GM18907 (cell line): ENCODE measurements at regions not wholly inside any gene's neighbourhood (a gene's known extent, or its start where the extent isn't known, plus 50 kb on each side); places are given as distances from the start of the nearest gene placed in this dataset.
"Not testable (repeated sequence)": the region's sequence is repeated elsewhere in the genome, so short reads cannot be mapped to it uniquely, and the experiment has no call there.

Experiments
- ATAC-seq: cut with Tn5 transposase; IDR thresholded peaks from one replicate; pipeline ENCODE4 v1.9.1; 2021; ENCODE audit warnings: mild to moderate bottlenecking, moderate library complexity; ENCODE audit not compliant: unreplicated experiment

DNA sequence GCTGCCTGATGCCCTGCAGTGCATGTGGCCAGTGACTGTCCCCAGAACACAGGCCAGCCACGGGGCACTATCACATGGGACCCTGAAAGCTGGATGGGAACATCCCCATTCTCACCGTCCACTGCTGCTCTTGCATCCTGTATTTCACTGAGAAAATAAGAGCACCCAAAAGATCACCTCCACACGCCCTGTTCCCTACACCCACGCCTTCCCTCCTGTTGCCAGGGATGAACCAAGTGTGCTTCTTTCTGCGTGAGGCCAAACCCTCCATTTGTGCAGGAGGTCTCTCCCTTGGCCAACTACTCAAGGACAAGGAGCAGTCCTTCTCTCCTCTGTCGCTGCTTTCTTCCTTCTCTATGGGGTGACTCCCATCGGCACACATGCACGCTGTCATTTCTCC, 118.3 kb downstream of the LRRC37A3 start:
- not testable (repeated sequence) for ATAC-seq

DNA sequence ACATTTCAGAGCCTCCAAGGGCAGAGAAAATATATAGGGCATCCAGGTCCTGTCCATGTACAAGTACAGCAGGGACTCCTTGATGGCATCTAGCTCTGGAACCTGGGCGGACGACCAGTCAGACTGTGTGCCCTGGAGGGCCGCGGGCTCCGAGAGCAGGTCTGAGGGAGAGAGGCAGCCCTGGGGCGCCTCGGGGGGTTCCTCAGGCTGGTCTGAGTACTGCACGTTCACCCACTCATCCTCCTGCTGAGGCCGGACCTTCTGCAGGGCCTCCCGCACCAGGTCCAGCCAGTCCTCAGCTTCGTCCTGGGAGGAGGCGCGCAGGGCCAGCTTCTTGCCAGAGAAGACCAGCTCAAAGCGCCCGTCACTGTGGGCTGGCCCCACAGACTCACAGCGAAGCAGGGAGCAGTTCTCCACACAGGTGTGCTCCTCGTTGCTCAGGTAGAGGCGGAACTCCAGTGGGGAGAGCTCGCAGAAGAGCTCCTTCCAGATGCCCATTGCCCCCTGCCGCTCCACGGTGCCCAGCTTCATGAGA, 118.8 kb downstream of the LRRC37A3 start:
- not testable (repeated sequence) for ATAC-seq

DNA sequence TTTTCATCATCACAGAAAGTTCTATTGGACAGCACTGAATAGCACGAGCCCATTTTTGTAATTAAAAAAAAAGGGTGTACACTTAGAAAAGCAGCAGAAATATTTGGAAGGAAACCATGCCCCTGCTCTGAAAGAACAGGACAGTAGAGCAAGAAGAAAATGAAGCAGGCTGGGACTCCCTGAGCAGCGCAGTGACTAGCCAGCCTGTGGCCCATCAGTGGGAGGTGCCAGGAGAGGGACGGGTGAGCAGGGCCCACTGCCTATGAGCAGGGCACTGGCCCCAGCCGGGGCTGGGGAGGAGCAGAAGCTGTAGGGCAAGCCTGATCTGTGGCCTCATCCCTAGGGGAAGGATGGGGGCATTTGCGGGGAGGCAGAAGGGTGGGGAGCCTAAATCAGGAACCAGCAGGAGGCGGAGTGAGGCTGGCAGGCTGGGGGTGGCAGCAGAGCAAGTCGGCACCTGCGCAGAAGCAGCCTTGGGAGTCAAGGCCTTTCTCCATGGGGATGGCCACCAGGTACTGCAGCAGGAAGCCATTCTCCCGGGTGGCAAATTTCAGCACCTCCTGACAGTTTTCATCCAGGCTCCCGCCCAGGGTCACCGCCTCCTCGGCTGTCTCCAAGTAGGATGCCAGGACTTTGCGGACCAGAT, 119.6 kb downstream of the LRRC37A3 start:
- ATAC-seq = not testable (repeated sequence)

DNA sequence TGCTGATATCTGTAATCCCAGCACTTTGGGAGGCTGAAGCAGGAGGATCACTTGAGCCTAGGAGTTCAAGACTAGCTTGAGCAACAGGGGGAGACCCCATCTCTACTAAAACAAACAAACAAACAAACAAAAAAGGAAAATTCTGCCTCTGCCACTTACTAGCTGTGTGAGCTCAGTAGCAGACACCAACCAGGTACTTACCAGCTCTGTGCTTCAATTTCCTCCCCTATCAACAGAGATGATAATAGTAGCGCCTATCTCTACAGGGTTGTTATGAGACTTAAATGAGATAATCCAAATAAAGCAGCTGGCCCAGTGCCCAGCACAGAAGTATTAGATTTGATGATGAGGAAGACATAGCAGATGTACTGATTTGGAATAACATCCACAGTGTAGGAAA, 120.3 kb downstream of the LRRC37A3 start:
- not testable (repeated sequence) for ATAC-seq

DNA sequence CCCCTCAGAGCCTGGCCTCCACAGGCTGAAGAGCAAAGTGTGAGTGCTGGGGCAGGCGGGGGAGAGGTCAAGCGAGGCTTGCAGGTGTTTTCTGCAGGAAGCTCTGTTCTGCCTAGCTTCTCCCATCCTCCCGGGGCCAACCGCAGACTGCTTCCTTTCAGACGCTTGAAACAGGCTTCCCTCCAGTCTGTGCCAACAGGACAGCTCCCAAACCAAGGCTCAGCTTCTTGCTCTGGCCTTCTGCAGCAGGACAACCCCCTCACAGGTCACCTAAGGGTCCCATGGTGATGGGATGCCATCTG, 120.8 kb downstream of the LRRC37A3 start:
- not testable (repeated sequence) for ATAC-seq

DNA sequence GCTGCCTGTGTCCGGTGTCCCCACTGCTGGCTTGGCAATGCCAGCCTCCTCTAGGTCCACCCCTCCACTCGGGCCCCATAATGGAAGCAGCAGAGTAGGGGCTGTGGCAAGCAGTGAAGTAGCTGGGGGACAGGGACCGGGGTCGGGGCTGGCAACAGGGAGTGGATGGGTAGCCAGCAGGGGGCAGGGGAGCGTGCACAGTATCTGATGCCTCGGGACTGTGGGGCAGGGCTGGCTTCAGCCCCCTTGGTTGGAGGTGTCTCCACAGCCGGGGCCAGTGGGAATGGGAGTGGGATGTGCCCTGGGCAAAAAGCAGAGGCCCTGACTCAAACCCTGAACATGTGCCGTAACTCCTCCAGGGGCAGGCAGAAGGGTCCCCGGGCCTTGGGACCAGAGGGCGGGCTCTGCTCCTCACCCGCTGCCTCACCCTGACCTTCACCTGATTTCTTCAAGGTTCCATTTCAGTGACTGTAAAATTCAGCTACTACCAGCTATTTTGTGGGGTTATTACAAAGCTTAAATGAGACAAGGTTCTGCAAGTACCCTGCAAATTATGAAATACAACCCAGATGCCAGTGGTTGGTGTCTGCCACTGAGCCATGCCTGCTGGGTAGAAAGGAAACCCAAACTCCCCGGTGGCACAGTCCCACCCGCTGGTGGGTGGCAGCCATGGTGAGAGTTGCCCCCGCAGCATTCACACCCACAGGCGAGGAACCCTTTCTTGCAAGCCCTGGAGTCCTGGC, 121.4 kb downstream of the LRRC37A3 start:
- not testable (repeated sequence) for ATAC-seq

DNA sequence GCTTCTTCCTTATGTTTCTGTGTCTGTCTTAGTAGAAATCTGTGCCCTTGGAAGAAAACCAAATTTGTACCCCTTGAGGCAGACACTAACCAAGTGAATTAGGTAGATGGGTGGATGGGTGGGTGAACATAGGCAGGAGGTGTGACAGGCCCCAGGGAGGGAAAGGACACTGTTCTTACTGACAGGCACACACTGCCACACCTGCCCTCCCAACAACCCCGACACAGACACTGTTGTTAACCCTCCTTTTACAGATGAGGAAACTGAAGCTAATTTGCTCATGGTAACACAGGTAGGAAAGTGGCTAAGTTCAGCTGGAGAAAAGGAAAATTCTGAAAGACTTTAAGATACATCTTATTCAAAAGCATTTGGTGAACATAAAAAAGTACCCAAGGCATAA, 123.9 kb downstream of the LRRC37A3 start:
- not testable (repeated sequence) for ATAC-seq

DNA sequence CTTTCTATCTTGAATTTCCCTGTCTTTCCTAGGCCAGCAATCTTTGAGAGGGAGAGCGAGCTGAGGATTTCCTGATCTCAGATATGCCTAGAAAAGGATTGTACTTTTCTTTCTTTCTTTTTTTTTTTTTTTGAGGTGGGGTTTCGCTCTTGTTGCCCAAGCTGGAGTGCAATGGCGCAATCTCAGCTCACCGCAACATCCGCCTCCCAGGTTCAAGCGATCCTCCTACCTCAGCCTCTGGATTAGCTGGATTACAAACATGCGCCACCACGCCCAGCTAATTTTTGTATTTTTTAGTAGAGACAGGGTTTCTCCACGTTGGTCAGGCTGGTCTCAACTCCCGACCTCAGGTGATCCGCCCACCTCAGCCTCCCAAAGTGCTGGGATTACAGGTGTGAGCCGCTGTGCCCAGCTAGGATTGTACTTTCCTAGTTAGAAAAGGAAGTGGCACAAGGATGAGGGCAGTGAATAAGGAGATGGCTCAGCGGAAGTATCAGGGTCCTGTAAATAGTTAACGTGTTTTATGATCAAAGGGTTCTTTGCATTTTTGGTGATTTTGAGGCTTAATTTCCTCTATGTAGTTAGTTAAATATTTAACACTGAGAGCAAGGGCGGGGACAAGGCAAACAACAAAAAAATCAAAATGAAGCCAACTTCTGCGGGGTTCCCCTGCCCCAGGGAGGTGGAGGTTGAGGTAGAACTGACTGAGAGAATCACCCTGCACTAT, 124.6 kb downstream of the LRRC37A3 start:
- ATAC-seq = not testable (repeated sequence)

DNA sequence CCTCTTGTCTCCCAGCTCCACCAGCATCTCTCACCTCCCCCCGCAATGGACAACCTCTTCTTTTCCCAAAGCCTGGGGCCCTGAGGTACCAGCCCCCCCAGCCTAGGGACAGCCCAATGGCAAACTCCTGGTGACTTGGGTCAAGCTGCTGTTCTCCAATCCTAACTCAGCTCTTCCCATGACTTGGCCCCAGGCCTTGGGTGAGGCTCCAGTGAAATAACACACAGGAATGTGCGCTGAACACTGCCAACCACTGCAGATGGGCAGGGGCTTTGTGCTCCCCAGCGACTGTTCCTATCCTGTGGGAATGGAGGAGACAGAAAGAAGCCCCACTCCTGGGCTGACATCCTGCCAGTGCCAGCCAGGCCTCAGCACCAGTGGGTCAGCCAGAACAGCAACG, 125.2 kb downstream of the LRRC37A3 start:
- ATAC-seq = not testable (repeated sequence)

DNA sequence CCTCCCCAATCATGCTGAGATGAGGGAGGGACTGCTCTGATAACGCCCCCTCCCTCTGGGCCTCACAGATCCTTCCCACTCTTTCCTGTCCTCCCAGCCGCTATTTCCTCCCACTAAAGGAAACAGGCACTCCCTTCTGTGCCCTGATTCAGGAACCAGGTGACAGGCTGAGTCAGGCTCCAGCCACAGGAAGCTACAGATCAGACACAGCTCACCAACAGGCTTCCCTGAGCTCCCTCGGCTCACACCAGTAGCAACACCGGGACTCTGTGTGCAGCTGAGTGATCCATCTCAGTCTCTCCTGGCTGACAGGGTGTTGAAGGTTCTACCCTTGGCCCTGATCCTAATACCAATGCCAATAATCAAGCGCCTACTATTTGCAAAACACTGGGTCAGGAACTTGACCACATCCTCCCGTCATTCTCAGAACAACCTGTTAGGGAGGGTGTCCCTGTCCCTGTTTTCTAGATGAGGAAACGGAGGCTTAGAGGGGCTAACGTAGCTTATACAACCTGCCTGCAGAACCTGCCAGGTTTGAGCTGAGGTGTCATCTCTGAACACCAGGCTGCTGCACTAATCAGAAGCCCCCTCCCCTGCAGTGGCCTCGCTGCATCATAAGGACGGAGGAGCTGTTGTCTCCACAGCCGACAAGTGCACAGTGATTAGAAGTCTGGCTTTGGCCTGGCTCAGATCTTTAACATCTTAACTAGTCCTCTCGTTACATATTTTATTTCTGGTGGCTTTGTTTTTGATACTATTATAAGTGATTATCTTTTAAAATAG, 126.3 kb downstream of the LRRC37A3 start:
- not testable (repeated sequence) for ATAC-seq

DNA sequence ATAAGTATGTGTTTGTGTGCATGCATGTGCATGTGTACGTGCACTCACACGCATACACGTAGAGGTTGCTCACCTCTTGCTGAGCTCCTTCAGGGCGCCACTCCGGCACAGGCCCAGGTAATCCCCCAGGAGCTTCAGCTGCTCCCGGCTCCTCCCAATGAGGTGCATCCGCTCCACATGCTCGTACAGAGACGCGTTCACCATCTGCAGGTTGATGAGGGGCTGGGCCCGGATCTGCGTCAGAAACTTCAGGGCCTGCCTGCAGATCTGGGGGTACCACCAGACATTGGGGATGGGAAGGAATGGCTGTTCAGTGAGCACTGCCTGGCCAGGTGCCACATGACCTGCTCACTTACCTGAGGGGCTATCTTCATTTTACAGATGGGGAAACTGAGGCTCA, 127.0 kb downstream of the LRRC37A3 start:
- not testable (repeated sequence) for ATAC-seq

DNA sequence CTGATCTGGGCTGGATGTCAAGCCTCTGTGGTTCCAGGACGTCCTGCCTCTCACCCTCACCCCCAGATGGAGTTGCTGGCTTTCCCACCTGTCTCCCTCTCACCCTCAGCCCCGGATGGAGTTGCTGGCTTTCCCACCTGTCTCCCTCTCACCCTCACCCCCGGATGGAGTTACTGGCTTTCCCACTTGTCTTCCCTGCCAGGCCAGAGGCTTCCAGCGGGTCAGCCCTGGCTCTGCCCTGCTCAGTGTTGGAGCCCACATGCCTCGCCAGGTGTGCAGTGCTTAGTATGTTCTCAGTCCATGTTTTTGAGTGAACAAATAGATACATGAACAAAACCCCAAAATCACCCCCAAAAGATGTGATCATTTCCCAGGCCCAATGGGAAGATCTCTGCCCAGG, 127.6 kb downstream of the LRRC37A3 start:
- ATAC-seq = not testable (repeated sequence)

DNA sequence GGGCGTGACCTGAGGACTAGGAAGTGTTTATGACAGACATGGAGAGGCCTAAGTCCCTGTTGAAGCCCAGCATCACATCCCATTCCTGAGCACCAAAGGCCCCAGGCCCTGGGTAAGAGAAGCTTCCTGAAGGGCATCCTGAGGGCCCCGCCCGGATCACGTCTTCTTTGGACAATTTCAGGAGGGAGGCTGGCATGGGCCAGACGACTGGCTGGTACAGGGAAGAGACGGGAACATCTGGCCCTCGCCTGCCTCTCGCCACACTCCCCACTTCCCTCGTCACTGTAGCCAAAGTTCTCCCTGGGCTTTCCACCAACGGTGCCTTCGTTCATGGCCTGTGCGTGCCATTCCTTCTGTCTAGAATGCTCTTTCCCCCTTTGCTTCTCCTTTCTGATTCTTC, 128.1 kb downstream of the LRRC37A3 start:
- ATAC-seq = not testable (repeated sequence)

DNA sequence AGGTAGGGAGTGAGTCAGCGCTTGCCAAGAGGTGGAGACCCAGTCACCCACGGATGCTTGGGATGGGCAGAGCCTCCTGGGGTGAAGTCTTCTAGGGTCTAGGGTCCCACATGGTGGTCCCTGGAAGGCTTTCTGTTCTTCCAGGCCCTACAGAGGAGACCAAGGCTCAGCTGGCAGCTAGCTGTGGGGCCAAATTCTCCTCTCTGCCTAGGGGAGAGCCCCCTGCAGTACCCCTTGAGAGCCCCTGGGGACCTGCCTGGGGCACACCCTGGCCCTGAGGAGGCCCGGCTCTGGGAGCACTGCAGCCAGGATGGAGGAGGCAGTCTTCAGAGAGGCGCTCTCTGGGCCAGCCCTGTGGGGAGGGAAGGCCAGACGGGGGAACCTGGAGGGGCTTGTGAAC, 128.6 kb upstream of the SMURF2 start:
- ATAC-seq = not testable (repeated sequence)

DNA sequence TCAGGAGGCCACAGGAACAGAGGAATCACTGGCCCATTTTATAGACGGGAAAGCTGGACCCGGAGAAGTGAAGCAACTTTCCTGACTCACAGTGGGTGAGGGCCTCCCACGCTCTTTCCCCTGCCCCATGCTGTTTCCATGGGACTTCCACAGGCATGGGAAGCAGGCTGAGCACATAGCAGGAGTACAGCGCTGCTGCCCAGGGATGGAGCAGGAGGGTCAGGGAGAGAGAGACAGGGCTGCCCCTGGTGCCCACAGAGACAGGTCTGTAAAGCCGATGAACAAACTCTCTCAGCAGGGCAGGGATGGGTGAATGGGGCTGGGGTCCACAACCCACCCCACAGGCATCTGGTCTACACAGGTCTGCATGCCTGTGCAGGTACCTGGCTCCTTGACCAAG, 128.1 kb upstream of the SMURF2 start:
- not testable (repeated sequence) for ATAC-seq

DNA sequence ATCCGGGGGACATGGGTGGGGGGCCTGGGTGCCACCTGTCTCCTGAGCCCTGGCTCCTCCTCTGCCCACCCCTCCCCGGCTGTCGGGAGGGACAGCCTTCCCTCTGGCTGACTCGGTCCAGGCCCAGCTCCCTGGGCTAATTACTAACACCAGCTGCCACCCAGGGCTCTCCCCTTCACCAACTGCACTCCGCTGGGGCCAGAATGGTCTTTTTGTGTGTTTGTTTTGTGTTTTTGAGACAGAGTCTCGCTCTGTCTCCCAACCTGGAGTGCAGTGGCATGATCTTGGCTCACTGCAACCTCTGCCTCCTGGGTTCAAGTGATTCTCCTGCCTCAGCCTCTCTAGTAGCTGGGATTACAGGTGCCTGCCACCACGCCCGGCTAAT, 126.9 kb upstream of the SMURF2 start:
- ATAC-seq = not testable (repeated sequence)

DNA sequence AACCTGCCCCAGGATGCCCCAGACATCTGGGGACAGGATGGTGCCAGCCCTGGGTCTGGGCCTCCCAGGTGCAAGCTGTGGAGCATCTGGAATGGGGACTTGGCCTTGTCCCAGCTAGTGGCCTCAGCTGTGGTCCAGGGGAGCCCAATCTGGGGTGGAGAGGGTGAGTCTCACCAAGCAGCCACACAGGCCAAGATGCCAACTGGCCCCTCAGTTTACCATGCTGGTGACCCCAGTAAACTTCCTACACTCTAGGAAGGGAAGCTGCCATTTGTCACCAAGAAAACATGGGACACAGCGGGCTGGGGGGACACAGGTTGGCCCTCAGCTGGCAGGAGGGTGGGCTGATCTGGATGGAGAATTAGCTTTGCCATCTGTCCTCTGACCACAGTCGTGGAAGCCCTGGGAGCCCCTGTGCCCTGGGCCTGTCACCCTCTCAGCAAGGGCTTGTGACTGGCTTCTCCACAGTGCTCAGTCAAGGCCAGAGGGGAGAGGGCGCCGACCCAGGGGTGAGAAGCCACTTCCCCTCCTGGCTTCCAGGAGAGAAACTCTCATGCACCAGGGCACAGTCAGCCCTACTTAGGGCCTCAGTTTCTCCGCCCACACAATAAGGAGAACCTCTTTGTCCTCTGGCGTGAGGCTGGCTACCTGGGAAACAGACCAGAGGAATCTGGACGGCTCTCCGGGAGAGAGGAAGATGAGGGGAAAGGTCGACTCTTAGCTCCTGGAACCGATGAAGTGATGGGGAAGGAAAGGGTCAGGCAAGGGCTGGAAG, 126.4 kb upstream of the SMURF2 start:
- no peak for ATAC-seq

DNA sequence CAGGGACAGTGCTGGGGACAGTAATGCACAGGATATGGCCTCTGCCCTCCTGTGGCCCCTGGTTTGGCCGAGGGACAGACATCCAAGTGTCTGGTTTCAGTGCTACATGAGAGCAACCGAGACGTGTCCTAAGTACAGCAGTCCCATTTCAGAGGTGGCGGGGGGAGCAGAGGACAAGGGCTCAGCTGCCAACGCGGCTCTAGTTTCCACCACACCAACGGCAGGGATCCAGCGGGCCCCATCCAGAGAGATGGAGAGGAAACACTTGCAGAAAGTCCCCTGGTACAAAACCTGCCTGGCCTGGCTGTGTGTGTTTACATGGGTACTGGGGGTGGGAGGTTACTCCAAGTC, 125.8 kb upstream of the SMURF2 start:
- no peak for ATAC-seq

DNA sequence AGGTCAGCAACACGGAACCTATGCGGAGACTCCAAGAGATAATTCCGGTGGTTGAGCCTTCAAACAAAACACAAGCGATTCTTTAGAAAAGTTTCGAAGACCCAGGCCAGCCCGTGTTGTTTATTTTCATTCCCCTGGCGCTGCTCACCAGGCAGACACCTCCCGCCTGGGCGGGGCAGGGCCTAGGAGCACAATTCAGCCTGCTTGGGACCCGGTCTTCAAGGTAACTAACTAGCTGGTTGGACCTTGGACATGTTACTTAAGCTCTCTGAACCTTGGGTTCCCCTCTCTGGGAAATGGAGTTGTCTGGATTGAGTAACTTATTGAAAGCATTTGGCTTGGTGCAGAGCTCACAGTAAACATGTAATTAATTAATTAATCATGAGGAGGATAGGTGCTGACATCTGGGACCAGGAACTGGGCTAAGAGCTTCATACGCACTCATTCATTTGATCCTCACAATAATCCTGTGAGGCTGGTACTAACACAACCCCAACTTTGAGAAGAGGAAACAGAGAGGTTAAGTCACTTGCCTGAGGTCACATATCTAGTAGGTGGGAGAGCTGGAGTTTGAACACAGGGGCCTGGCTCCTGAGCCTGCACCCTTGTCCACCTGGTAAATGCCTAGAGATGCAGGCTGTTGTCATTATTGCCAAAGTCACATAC, 125.3 kb upstream of the SMURF2 start:
- ATAC-seq = no peak

DNA sequence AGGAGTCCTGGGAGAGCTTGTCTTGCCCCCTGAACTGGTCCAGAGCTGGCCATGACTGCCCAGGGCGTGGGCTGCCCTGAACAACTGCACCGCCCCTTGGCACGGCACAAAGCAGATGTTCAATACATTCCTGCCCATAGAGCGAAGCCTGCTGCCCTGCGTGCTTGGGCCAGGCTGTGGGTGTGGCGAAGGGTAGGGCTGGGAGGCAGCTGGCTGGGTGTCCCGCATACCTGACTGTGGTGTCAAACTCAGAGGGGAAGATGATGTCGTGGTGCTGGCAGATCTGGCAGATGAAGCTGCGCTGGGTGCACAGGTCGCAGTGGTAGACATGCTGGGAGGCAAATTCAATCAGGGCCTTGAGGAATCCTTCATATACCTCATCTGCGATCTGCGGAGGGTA, 124.2 kb upstream of the SMURF2 start:
- no peak for ATAC-seq
